A549 (cell line): ENCODE measurements at regions not wholly inside any gene's neighbourhood (a gene's known extent, or its start where the extent isn't known, plus 50 kb on each side); places are given as distances from the start of the nearest gene placed in this dataset.

Experiments
- ATAC-seq, 2 experiments: fragments of 200-7000 bp in 1 of 2; fragments of >200 bp in 1 of 2; cut with Nextera tagmentation in 1 of 2; cut with Tn5 transposase in 1 of 2; 3 replicates each; pipeline versions ENCODE4 v1.8.0 to v1.9.1; 2018 to 2020; ENCODE audit warnings: mild to moderate bottlenecking in 1 of 2, moderate library complexity in 1 of 2
- CTCF ChIA-PET: fragments of 300-600 bp; sonication (Branson Sonifier 250); formaldehyde crosslinking; extraction: SDS; loops from one replicate; lab custom pipeline; 2021; ENCODE audit warnings: antibody characterized with exemption, inconsistent platforms; lab: Yijun Ruan, JAX
- POLR2A ChIA-PET: fragments of 350-600 bp; formaldehyde crosslinking; extraction: SDS; loops from one replicate; lab custom pipeline; 2021; ENCODE audit warnings: antibody characterized with exemption, inconsistent platforms; lab: Yijun Ruan, JAX
- DNase-seq, 2 experiments: peaks; one replicate each; pipeline versions ENCODE4 v3.0.0 to v3.0.0-alpha.2; 2011 to 2016; ENCODE audit warnings: low read depth in 1 of 2, low spot score in 1 of 2
- FAIRE-seq: peaks from 2 replicates; lab custom pipeline; 2011; peaks lifted over from hg19 to GRCh38; lab: Jason Lieb, UNC
- H3K27ac ChIP-seq, 2 experiments: fragments of >200 bp; sonication (Bioruptor Twin); formaldehyde crosslinking; 3 replicates each; pipeline ENCODE4 v1.5.1; 2016 to 2017
- H3K4me1 ChIP-seq: fragments of >200 bp; sonication (Bioruptor Twin); formaldehyde crosslinking; 3 replicates; pipeline ENCODE4 v1.6.1; 2016
- H3K4me2 ChIP-seq: fragments of >200 bp; sonication (Bioruptor Twin); formaldehyde crosslinking; 3 replicates; pipeline ENCODE4 v1.6.1; 2016
- H3K4me3 ChIP-seq: fragments of >200 bp; sonication (Bioruptor Twin); formaldehyde crosslinking; 3 replicates; pipeline ENCODE4 v1.5.1; 2016
- H3K9me3 ChIP-seq: fragments of >200 bp; sonication (Bioruptor Twin); formaldehyde crosslinking; 3 replicates; pipeline ENCODE4 v1.6.1; 2016
- ATOH8 ChIP-seq: fragments of 250-450 bp; sonication (Bioruptor Pico); IDR thresholded peaks from 2 replicates; pipeline ENCODE4 v1.5.0; 2020; ENCODE audit warnings: low read depth, mild to moderate bottlenecking, moderate library complexity
- BHLHE40 ChIP-seq: IDR thresholded peaks from 2 replicates; pipeline ENCODE4 v1.6.1; 2012; ENCODE audit warnings: low read depth, low read length, inconsistent platforms
- CBX8 ChIP-seq: fragments of 200-600 bp; sonication (generic); IDR thresholded peaks from 2 replicates; pipeline ENCODE4 v1.6.1; 2016
- CHD4 ChIP-seq: fragments of 200-600 bp; sonication (generic); IDR thresholded peaks from 2 replicates; pipeline ENCODE4 v1.6.1; 2016; ENCODE audit warnings: antibody characterized with exemption, mild to moderate bottlenecking, borderline replicate concordance
- E2F6 ChIP-seq: IDR thresholded peaks from 2 replicates; pipeline ENCODE4 v1.6.1; 2012; ENCODE audit warnings: low read depth, borderline replicate concordance
- EHMT2 ChIP-seq: fragments of 200-600 bp; sonication (generic); IDR thresholded peaks from 2 replicates; pipeline ENCODE4 v1.6.1; 2016; ENCODE audit warnings: antibody characterized with exemption, low read depth, mild to moderate bottlenecking, moderate library complexity
- EP300 ChIP-seq, 2 experiments: fragments of >200 bp; sonication (Bioruptor Twin); formaldehyde crosslinking; IDR thresholded peaks; 2 replicates in 1 of 2; 3 replicates in 1 of 2; pipeline ENCODE4 v1.6.1; 2016 to 2017
- FOSL2 ChIP-seq, 2 experiments: fragments of 450-650 bp in 1 of 2; fragments of >200 bp in 1 of 2; sonication (Bioruptor Twin) in 1 of 2; formaldehyde crosslinking; IDR thresholded peaks; 2 replicates each; pipeline versions ENCODE4 v1.5.0 to v1.6.1; 2016 to 2020; ENCODE audit warnings: mild to moderate bottlenecking in 1 of 2, moderate library complexity in 1 of 2
- FOXS1 ChIP-seq: fragments of 250-450 bp; sonication (Bioruptor Pico); IDR thresholded peaks from 2 replicates; pipeline ENCODE4 v1.5.0; 2020; ENCODE audit warnings: mild to moderate bottlenecking, moderate library complexity
- HDAC2 ChIP-seq: fragments of 200-600 bp; sonication (generic); IDR thresholded peaks from 2 replicates; pipeline ENCODE4 v1.6.1; 2016
- HEYL ChIP-seq: fragments of 250-450 bp; sonication (Bioruptor Pico); IDR thresholded peaks from 2 replicates; pipeline ENCODE4 v1.8.0; 2021; ENCODE audit warnings: mild to moderate bottlenecking, moderate library complexity
- HMGXB4 ChIP-seq: fragments of 250-450 bp; sonication (Bioruptor Pico); IDR thresholded peaks from 2 replicates; pipeline ENCODE4 v1.5.0; 2021; ENCODE audit warnings: mild to moderate bottlenecking, moderate library complexity, borderline replicate concordance
- HOXB13 ChIP-seq: fragments of 250-450 bp; sonication (Bioruptor Pico); IDR thresholded peaks from 2 replicates; pipeline ENCODE4 v1.5.0; 2020; ENCODE audit warnings: low read depth, mild to moderate bottlenecking, moderate library complexity
- HOXB5 ChIP-seq: fragments of 250-450 bp; sonication (Bioruptor Pico); IDR thresholded peaks from 2 replicates; pipeline ENCODE4 v1.5.0; 2020; ENCODE audit warnings: mild to moderate bottlenecking, moderate library complexity
- JUN ChIP-seq, 2 experiments: fragments of >200 bp; sonication (Bioruptor Twin); formaldehyde crosslinking; IDR thresholded peaks; 2 replicates in 1 of 2; 3 replicates in 1 of 2; pipeline ENCODE4 v1.6.1; 2016 to 2017
- JUNB ChIP-seq: fragments of >200 bp; sonication (Bioruptor Twin); formaldehyde crosslinking; IDR thresholded peaks from 2 replicates; pipeline ENCODE4 v1.6.1; 2016
- KDM5A ChIP-seq: fragments of 200-600 bp; sonication (generic); IDR thresholded peaks from 2 replicates; pipeline ENCODE4 v1.6.1; 2016; ENCODE audit warnings: antibody characterized with exemption, mild to moderate bottlenecking
- PBX3 ChIP-seq: IDR thresholded peaks from 2 replicates; pipeline ENCODE4 v1.6.1; 2012
- PHF8 ChIP-seq: fragments of 200-600 bp; sonication (generic); IDR thresholded peaks from 2 replicates; pipeline ENCODE4 v1.6.1; 2016; ENCODE audit warnings: low read depth, mild to moderate bottlenecking, antibody characterized with exemption, moderate library complexity, borderline replicate concordance
- POLR2A ChIP-seq: IDR thresholded peaks from 2 replicates; pipeline ENCODE4 v1.6.1; 2012; ENCODE audit warnings: mild to moderate bottlenecking, low read length
- POLR2AphosphoS2 ChIP-seq: conservative IDR thresholded peaks from 2 replicates; pipeline ENCODE4 v1.6.1; 2012; ENCODE audit warnings: low read length, improper control_type of control experiment, inconsistent platforms
- RARB ChIP-seq: fragments of 250-450 bp; sonication (Bioruptor Pico); IDR thresholded peaks from 2 replicates; pipeline ENCODE4 v1.8.0; 2021; ENCODE audit warnings: mild to moderate bottlenecking, moderate library complexity
- REST ChIP-seq: fragments of 200-600 bp; sonication (generic); IDR thresholded peaks from 2 replicates; pipeline ENCODE4 v1.6.1; 2016; ENCODE audit warnings: antibody characterized with exemption, mild to moderate bottlenecking, moderate library complexity
- SMC3 ChIP-seq: fragments of >200 bp; sonication (Bioruptor Twin); formaldehyde crosslinking; IDR thresholded peaks from 3 replicates; pipeline ENCODE4 v1.6.1; 2018; ENCODE audit warnings: inconsistent platforms
- TFCP2L1 ChIP-seq: fragments of 250-450 bp; sonication (Bioruptor Pico); IDR thresholded peaks from 2 replicates; pipeline ENCODE4 v1.5.0; 2021; ENCODE audit warnings: mild to moderate bottlenecking
- TP53 ChIP-seq: fragments of 250-450 bp; sonication (Bioruptor Pico); IDR thresholded peaks from 2 replicates; pipeline ENCODE4 v1.5.0; 2021; ENCODE audit warnings: mild to moderate bottlenecking, moderate library complexity
- USF2 ChIP-seq: fragments of 450-650 bp; IDR thresholded peaks from 2 replicates; pipeline ENCODE4 v1.6.1; 2014; ENCODE audit warnings: antibody characterized with exemption
- ZC3H11A ChIP-seq: fragments of 450-650 bp; IDR thresholded peaks from 2 replicates; pipeline ENCODE4 v1.6.1; 2014; ENCODE audit warnings: antibody characterized with exemption, mild to moderate bottlenecking
- ZNF302 ChIP-seq: fragments of 250-450 bp; sonication (Bioruptor Pico); IDR thresholded peaks from 2 replicates; pipeline ENCODE4 v1.9.0; 2021; ENCODE audit warnings: inconsistent platforms, mild to moderate bottlenecking, moderate library complexity
- WGBS: methylation state at CpG from one replicate; pipeline ENCODE4 v1.1.6; 2017; ENCODE audit errors: missing lambda C conversion rate; 5-methylcytosine and 5-hydroxymethylcytosine counted together

- WGBS: 53% methylated on average over 4 of the region's 4 CpGs
- ATAC-seq: no peak
- POLR2A ChIA-PET: no interaction called here
These were observed 193.3 kb upstream of the BMPER start for GRCh38 chr7:33712020-33712414.

GRCh38 chr7:33714208-33714607, 191.1 kb upstream of the BMPER start:
- POLR2A ChIA-PET: no interaction called here
- no peak overlapping the region for H3K4me2 ChIP-seq
- H3K27ac ChIP-seq: no peak overlapping the region
- H3K9me3 ChIP-seq: no peaks in the 10 kb centered on the region
- H3K4me1 ChIP-seq: peaks cover 9% of the 10 kb centered on the region; the same call in 2 of the 3 replicates
- 76% methylated on average over 5 of the region's 5 CpGs for WGBS
- DNase-seq: no peak
- CTCF ChIA-PET: interaction anchor here (1.1 to 3.3 kb wide), 3 partner anchors 44 to 218 kb away, joined by 4 to 17 read pairs (median 14); no protein-coding TSS in a partner anchor
- no peak overlapping the region for H3K4me3 ChIP-seq
- no peak for FAIRE-seq
- peak; percentile 22 to 42; a peak in 1 of 6 replicates for ATAC-seq
- TF ChIP-seq JUN (IDR thresholded peaks at IDR 0.05): no peak
- TF ChIP-seq BHLHE40: no peak
- TF ChIP-seq POLR2A: no peak
- no peak for TF ChIP-seq HDAC2
- no peak for TF ChIP-seq HOXB13 (CRISPR knock-in tag)
- TF ChIP-seq HOXB5: no peak
- TF ChIP-seq JUNB: no peak
- TF ChIP-seq TFCP2L1: no peak
- no peak for TF ChIP-seq USF2
- no peak for TF ChIP-seq REST

More at GRCh38 chr7:33712020-33712414, 193.3 kb upstream of the BMPER start:
- peaks cover 3% of the 10 kb centered on the region; the same call in 2 of the 3 replicates for H3K4me1 ChIP-seq
- H3K4me3 ChIP-seq: no peak overlapping the region
- no peaks in the 10 kb centered on the region for H3K9me3 ChIP-seq
- CTCF ChIA-PET: interaction anchor here (0.9 to 1.1 kb wide), 2 partner anchors 9 kb away, joined by 3 read pairs; no protein-coding TSS in a partner anchor
- TF ChIP-seq EHMT2: no peak
- no peak for TF ChIP-seq TP53 (CRISPR knock-in tag)
- no peak for TF ChIP-seq E2F6
- TF ChIP-seq FOSL2 (IDR thresholded peaks at IDR 0.05): no peak
- TF ChIP-seq FOSL2 (CRISPR knock-in tag; IDR thresholded peaks at IDR 0.05): no peak
- TF ChIP-seq PHF8: no peak
- TF ChIP-seq HMGXB4 (CRISPR knock-in tag): no peak
- no peak for TF ChIP-seq USF2
- TF ChIP-seq ZC3H11A: no peak
- no peak for TF ChIP-seq SMC3
- TF ChIP-seq ATOH8 (CRISPR knock-in tag): no peak
- no peak for TF ChIP-seq POLR2AphosphoS2
- no peak for TF ChIP-seq CBX8
- TF ChIP-seq RARB (CRISPR knock-in tag): no peak
- no peak for TF ChIP-seq PBX3
- TF ChIP-seq HEYL: no peak
- no peak for TF ChIP-seq KDM5A
- no peak for TF ChIP-seq EP300 (IDR thresholded peaks at IDR 0.05)
- TF ChIP-seq CHD4: no peak
- no peak for TF ChIP-seq FOXS1 (CRISPR knock-in tag)
- no peak for TF ChIP-seq ZNF302 (CRISPR knock-in tag)
- H3K27ac ChIP-seq: no peak overlapping the region
- H3K4me2 ChIP-seq: no peak overlapping the region
- DNase-seq (no peak), FAIRE-seq (no peak)
